ENCODE measurements at regions not wholly inside any gene's neighbourhood (a gene's known extent, or its start where the extent isn't known, plus 50 kb on each side); places are given as distances from the start of the nearest gene placed in this dataset.
A peak's percentile ranks its signal among the peaks of the same experiment; 100 is the strongest.

- DNase-seq (no peak), ATAC-seq (no peak)
- peaks cover 5% of the 10 kb centered on the region for H3K4me1 Mint-ChIP-seq
- H3K27me3 Mint-ChIP-seq = no peaks in the 10 kb centered on the region
- peaks cover 2% of the 10 kb centered on the region for H3K36me3 Mint-ChIP-seq (ENCODE audit: low read depth)
- no peaks in the 10 kb centered on the region for H3K9me3 Mint-ChIP-seq
- no peak overlapping the region for H3K4me3 Mint-ChIP-seq
- no peak overlapping the region for H3K27ac Mint-ChIP-seq
Observed at GRCh38 chr3:109924196-109924595, 586.9 kb upstream of the DPPA4 start.

DNA sequence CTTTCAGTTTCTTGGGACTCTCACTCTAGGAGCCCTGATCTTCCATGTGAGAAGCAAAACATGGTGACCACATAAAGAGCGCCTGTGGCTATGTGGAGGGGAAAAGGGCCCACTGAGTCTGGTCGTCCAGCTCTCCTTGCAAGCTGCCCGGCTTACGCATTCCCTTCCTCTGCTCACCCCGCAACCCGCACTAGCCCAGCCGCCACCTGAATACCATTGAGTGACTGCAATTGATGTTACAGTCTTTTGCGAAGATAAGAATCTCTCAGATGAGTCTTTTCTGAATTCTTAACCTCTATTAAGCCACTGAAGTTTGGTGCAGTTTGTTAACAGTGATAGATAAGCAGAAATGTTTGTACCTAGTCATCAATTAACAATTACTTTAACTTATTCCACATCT, 589.0 kb upstream of the DPPA4 start:
- Mint-ChIP-seq H3K36me3 (ENCODE audit: low read depth) (peaks cover 2% of the 10 kb centered on the region), H3K9me3 (no peaks in the 10 kb centered on the region), H3K4me3 (no peak overlapping the region), H3K27ac (no peak overlapping the region), H3K27me3 (no peaks in the 10 kb centered on the region), H3K4me1 (peaks cover 5% of the 10 kb centered on the region)
- ATAC-seq (no peak), DNase-seq (no peak)

GRCh38 chr3:109927161-109927560, 589.8 kb upstream of the DPPA4 start:
- peaks cover 2% of the 10 kb centered on the region for H3K36me3 Mint-ChIP-seq (ENCODE audit: low read depth)
- ATAC-seq (peak; percentile 80), DNase-seq (no peak)
- no peak overlapping the region for H3K27ac Mint-ChIP-seq
- H3K4me3 Mint-ChIP-seq = no peak overlapping the region
- H3K27me3 Mint-ChIP-seq = no peaks in the 10 kb centered on the region
- no peaks in the 10 kb centered on the region for H3K9me3 Mint-ChIP-seq
- H3K4me1 Mint-ChIP-seq = peaks cover 5% of the 10 kb centered on the region

- ATAC-seq (no peak), DNase-seq (no peak)
- Mint-ChIP-seq H3K4me3 (no peak overlapping the region), H3K27me3 (no peaks in the 10 kb centered on the region), H3K36me3 (ENCODE audit: low read depth) (peaks cover 2% of the 10 kb centered on the region), H3K9me3 (no peaks in the 10 kb centered on the region), H3K4me1 (peaks cover 5% of the 10 kb centered on the region), H3K27ac (no peak overlapping the region)
Observed at GRCh38 chr3:109927726-109928125, 590.4 kb upstream of the DPPA4 start.

DNA sequence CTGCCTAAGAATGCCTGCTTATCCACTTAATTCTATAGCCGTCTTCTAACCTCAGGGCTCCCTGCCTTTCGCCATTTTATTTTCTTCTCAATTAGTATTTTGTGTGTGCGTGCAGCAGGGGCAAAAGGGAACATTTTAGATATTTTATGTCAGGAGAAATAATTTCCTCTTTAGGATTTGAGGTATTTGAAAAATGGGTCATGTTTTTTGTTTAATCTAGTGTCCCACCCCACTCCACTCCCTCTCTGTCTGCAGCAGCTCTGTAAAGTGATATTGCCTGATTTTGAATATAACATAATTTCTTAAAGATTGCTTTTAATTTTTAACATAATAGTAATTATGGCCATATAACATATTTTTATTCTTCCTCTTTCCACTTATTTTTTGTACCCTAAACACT, 593.2 kb upstream of the DPPA4 start:
- H3K27me3 Mint-ChIP-seq = no peaks in the 10 kb centered on the region
- no peaks in the 10 kb centered on the region for H3K36me3 Mint-ChIP-seq (ENCODE audit: low read depth)
- H3K27ac Mint-ChIP-seq = no peak overlapping the region
- DNase-seq (no peak), ATAC-seq (no peak)
- H3K4me3 Mint-ChIP-seq = no peak overlapping the region
- peaks cover 5% of the 10 kb centered on the region for H3K4me1 Mint-ChIP-seq
- no peaks in the 10 kb centered on the region for H3K9me3 Mint-ChIP-seq

DNA sequence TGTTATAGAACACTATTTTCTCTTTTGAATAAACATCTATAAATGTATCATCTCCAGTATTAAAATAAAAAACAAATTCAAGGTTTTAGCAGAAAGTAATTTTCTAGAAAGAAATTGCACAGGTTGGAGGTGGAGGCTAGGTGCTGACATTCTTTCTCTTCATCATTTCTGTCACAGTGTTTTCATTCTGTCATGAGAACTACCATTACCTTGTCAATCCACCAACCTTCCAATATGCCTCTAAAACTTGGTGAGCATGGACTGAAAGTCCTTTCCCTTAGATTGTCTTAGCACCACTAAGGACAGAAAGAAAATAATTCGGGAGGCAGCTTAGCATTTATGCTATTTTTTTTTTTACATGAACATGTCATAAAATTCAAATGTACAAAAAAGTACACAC, 596.2 kb upstream of the DPPA4 start:
- Mint-ChIP-seq H3K4me1 (no peaks in the 10 kb centered on the region), H3K27ac (no peak overlapping the region), H3K9me3 (no peaks in the 10 kb centered on the region), H3K27me3 (no peaks in the 10 kb centered on the region), H3K36me3 (ENCODE audit: low read depth) (no peaks in the 10 kb centered on the region), H3K4me3 (no peak overlapping the region)
- ATAC-seq = no peak
- no peak for DNase-seq

GRCh38 chr3:109939817-109940216, 602.5 kb upstream of the DPPA4 start:
- no peak for DNase-seq
- no peak overlapping the region for H3K27ac Mint-ChIP-seq
- no peak for ATAC-seq
- H3K9me3 Mint-ChIP-seq = no peaks in the 10 kb centered on the region
- no peaks in the 10 kb centered on the region for H3K36me3 Mint-ChIP-seq (ENCODE audit: low read depth)
- H3K27me3 Mint-ChIP-seq = no peaks in the 10 kb centered on the region
- H3K4me3 Mint-ChIP-seq = no peak overlapping the region
- no peaks in the 10 kb centered on the region for H3K4me1 Mint-ChIP-seq

GRCh38 chr3:109943181-109943580, 605.8 kb upstream of the DPPA4 start:
- no peaks in the 10 kb centered on the region for H3K4me1 Mint-ChIP-seq
- no peaks in the 10 kb centered on the region for H3K27me3 Mint-ChIP-seq
- H3K36me3 Mint-ChIP-seq (ENCODE audit: low read depth) = no peaks in the 10 kb centered on the region
- ATAC-seq (no peak), DNase-seq (no peak)
- no peaks in the 10 kb centered on the region for H3K9me3 Mint-ChIP-seq
- no peak overlapping the region for H3K4me3 Mint-ChIP-seq
- no peak overlapping the region for H3K27ac Mint-ChIP-seq

DNA sequence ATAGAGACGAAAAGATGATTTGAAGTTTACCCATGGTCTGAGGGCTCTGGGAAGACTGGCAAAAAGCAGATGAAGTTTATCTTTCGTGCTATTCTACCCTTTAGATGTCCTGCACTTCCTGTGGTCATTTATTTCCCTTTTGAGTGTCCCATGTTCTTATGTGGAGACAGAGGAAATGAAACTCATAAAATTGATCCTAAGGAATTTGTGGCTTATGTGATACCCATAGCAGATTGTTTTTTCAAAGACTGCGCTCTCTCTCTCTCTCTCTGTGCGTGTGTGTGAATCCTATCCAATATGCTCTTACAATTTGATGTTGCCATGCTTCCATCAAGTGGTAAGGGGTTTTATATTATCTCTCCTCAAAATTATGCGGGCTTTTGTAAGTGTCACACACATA, 607.5 kb upstream of the DPPA4 start:
- Mint-ChIP-seq H3K9me3 (no peaks in the 10 kb centered on the region), H3K27me3 (no peaks in the 10 kb centered on the region), H3K27ac (no peak overlapping the region), H3K4me1 (no peaks in the 10 kb centered on the region), H3K4me3 (no peak overlapping the region), H3K36me3 (ENCODE audit: low read depth) (no peaks in the 10 kb centered on the region)
- DNase-seq (no peak), ATAC-seq (no peak)

DNA sequence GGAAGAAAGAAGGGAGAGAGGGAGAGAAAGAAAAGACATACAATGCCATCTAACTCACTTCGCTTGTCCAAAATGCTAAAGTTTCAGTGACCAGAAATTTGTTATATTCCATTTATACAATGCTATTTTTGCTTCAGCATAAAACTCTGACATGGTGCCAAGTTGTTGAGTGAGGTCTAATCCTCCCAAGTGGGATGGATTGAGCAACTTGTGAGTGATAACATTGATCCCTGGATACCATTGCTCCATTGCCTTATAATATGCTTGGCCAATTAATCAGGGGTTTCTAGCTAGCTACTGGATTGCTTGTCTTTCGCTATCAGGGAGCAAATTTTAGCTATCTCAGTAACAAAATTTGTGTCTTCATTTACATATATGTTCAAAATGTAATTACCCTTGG, 615.6 kb upstream of the DPPA4 start:
- ATAC-seq (no peak), DNase-seq (no peak)
- H3K27me3 Mint-ChIP-seq = no peaks in the 10 kb centered on the region
- no peaks in the 10 kb centered on the region for H3K9me3 Mint-ChIP-seq
- H3K4me3 Mint-ChIP-seq = no peak overlapping the region
- no peaks in the 10 kb centered on the region for H3K4me1 Mint-ChIP-seq
- H3K36me3 Mint-ChIP-seq (ENCODE audit: low read depth) = no peaks in the 10 kb centered on the region
- no peak overlapping the region for H3K27ac Mint-ChIP-seq

GRCh38 chr3:109963831-109964230, 626.5 kb upstream of the DPPA4 start:
- Mint-ChIP-seq H3K9me3 (peaks cover 4% of the 10 kb centered on the region), H3K36me3 (ENCODE audit: low read depth) (no peaks in the 10 kb centered on the region), H3K27ac (no peak overlapping the region), H3K4me1 (no peaks in the 10 kb centered on the region), H3K4me3 (no peak overlapping the region), H3K27me3 (no peaks in the 10 kb centered on the region)
- ATAC-seq = no peak
- no peak for DNase-seq

DNA sequence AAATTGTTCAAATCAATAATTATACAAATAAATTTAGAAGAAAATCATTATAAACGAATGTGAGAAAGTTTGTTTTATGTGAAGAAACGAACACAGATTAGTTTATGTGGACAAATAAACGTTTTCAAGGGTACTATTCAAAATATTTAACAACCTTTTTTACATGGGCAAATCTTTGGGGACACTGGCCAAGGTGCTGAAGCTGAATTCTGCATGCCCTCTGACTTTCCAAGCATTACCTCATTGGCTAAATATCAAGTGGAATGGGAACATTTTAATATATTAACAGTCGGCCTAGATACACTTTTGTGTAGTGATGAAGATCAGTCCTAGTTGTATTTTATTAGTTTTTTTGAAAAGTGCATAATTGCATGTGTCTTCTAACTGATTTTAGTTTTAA, 636.4 kb upstream of the DPPA4 start:
- no peaks in the 10 kb centered on the region for H3K36me3 Mint-ChIP-seq (ENCODE audit: low read depth)
- peaks cover 3% of the 10 kb centered on the region for H3K9me3 Mint-ChIP-seq
- H3K4me1 Mint-ChIP-seq = no peaks in the 10 kb centered on the region
- H3K27ac Mint-ChIP-seq = no peak overlapping the region
- no peak overlapping the region for H3K4me3 Mint-ChIP-seq
- H3K27me3 Mint-ChIP-seq = no peaks in the 10 kb centered on the region
- no peak for DNase-seq
- no peak for ATAC-seq

GRCh38 chr3:109977897-109978296, 640.6 kb upstream of the DPPA4 start:
- Mint-ChIP-seq H3K9me3 (peaks cover 3% of the 10 kb centered on the region), H3K36me3 (ENCODE audit: low read depth) (no peaks in the 10 kb centered on the region), H3K27me3 (no peaks in the 10 kb centered on the region), H3K4me3 (no peak overlapping the region), H3K27ac (no peak overlapping the region), H3K4me1 (no peaks in the 10 kb centered on the region)
- no peak for ATAC-seq
- DNase-seq = no peak

GRCh38 chr3:109982201-109982600, 644.9 kb upstream of the DPPA4 start:
- Mint-ChIP-seq H3K4me3 (no peak overlapping the region), H3K27me3 (no peaks in the 10 kb centered on the region), H3K4me1 (no peaks in the 10 kb centered on the region), H3K9me3 (no peaks in the 10 kb centered on the region), H3K27ac (no peak overlapping the region), H3K36me3 (ENCODE audit: low read depth) (no peaks in the 10 kb centered on the region)
- DNase-seq = no peak
- no peak for ATAC-seq

- ATAC-seq = no peak
- no peak overlapping the region for H3K27ac Mint-ChIP-seq
- H3K27me3 Mint-ChIP-seq = no peaks in the 10 kb centered on the region
- H3K36me3 Mint-ChIP-seq (ENCODE audit: low read depth) = no peaks in the 10 kb centered on the region
- DNase-seq = no peak
- no peaks in the 10 kb centered on the region for H3K9me3 Mint-ChIP-seq
- H3K4me3 Mint-ChIP-seq = no peak overlapping the region
- H3K4me1 Mint-ChIP-seq = no peaks in the 10 kb centered on the region
Observed at GRCh38 chr3:109984976-109985375, 647.6 kb upstream of the DPPA4 start.

GRCh38 chr3:109985943-109986555, 648.7 kb upstream of the DPPA4 start:
- ATAC-seq = no peak
- H3K9me3 Mint-ChIP-seq = no peaks in the 10 kb centered on the region
- no peaks in the 10 kb centered on the region for H3K36me3 Mint-ChIP-seq (ENCODE audit: low read depth)

More at GRCh38 chr3:109985943-109986555, 648.7 kb upstream of the DPPA4 start:
- no peak overlapping the region for H3K27ac Mint-ChIP-seq
- no peaks in the 10 kb centered on the region for H3K4me1 Mint-ChIP-seq
- H3K4me3 Mint-ChIP-seq = no peak overlapping the region
- no peaks in the 10 kb centered on the region for H3K27me3 Mint-ChIP-seq
- no peak for DNase-seq

Measured in activated naive CD8-positive, alpha-beta T cell treated with anti-CD3 and anti-CD28 coated beads, Interleukin-2, amount 50 U/mL, for 24 hours (primary cell).